Aorta (tissue), 5 donors: ENCODE measurements at regions not wholly inside any gene's neighbourhood (a gene's known extent, or its start where the extent isn't known, plus 50 kb on each side); places are given as distances from the start of the nearest gene placed in this dataset.
A peak's percentile ranks its signal among the peaks of the same experiment; 100 is the strongest.

Experiments used
- ATAC-seq: fragments of 200-7000 bp; cut with Tn5 transposase; one replicate; pipeline ENCODE4 v1.9.1; 2022; ENCODE audit warnings: moderate library complexity; ENCODE audit not compliant: low FRiP score
- DNase-seq, 2 donors: peaks; one replicate each; pipeline ENCODE4 v3.0.0-alpha.2; 2020
- H3K27ac ChIP-seq, 2 donors: one replicate each; pipeline ENCODE4 v1.5.1; 2013; ENCODE audit warnings: low read length in 2 of 2, mild to moderate bottlenecking in 2 of 2, moderate library complexity in 2 of 2, control low read depth in 1 of 2, inconsistent platforms in 1 of 2, low read depth in 1 of 2
- H3K27me3 ChIP-seq, 2 donors: one replicate each; pipeline ENCODE4 v1.6.1; 2013; ENCODE audit warnings: control low read depth in 1 of 2, low read length in 1 of 2, mild to moderate bottlenecking in 1 of 2, moderate library complexity in 1 of 2; ENCODE audit not compliant: insufficient read depth in 2 of 2, control insufficient read depth in 1 of 2
- H3K36me3 ChIP-seq, 2 donors: one replicate each; pipeline ENCODE4 v1.6.1; 2013; ENCODE audit warnings: control low read depth in 1 of 2, low read length in 1 of 2, mild to moderate bottlenecking in 1 of 2; ENCODE audit not compliant: insufficient read depth in 2 of 2, control insufficient read depth in 1 of 2
- H3K4me1 ChIP-seq, 2 donors: one replicate each; pipeline ENCODE4 v1.6.1; 2013; ENCODE audit warnings: low read length in 2 of 2, control low read depth in 1 of 2, mild to moderate bottlenecking in 1 of 2, moderate library complexity in 1 of 2; ENCODE audit not compliant: insufficient read depth in 2 of 2, control insufficient read depth in 1 of 2
- H3K4me3 ChIP-seq, 2 donors: one replicate each; pipeline ENCODE4 v1.5.1; 2013; ENCODE audit warnings: low read length in 2 of 2, control low read depth in 1 of 2, mild to moderate bottlenecking in 1 of 2
- H3K9me3 ChIP-seq: one replicate; pipeline ENCODE4 v1.6.1; 2013; ENCODE audit warnings: mild to moderate bottlenecking, low read length; ENCODE audit not compliant: control insufficient read depth
- WGBS, 2 donors: extraction: QIAGEN DNeasy Blood & Tissue Kit; methylation state at CpG; one replicate each; pipeline ENCODE4 v1.1.7; 2013; 5-methylcytosine and 5-hydroxymethylcytosine counted together
- intact Hi-C, 2 donors: fragments of 100-400 bp; cut with DNase I; formaldehyde crosslinking; loops; one replicate each; pipeline versions ENCODE4 v1.14.2 to v1.15.0; 2022
- donor health status: healthy with polysubstance abuse.
- donor health status: Bipolar disorder and iron deficiency.
- donor health status: DM: no; HTN: no; CAD: no.
- donor health status: DM: no; HTN: no; CAD: no.
- donor health status: DM: yes; HTN: yes; CAD: no.

DNA sequence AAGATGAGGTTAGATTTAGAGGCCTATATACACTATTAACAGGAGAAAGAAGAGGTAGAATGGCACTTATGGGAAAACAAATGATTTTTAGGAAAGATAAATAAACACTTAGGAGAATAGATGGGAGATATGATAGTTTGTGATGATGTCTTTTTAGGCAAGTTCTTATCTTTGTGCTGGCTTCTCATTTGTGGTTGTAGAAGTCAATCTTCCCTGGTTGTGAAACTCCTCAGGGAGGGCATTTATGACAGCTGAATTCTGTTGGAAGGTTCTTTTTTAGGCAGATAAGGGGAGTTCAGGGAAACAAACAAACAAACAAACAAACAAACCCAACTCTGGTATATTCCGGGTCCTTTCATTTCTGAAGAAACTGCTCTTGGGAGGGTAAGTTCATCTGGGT is 311.8 kb downstream of the AEBP2 start:
- Histone ChIP-seq H3K4me1 (peaks cover 0 to under 1% of the 10 kb centered on the region in 2 donors), H3K27ac (no peak overlapping the region), H3K36me3 (peaks cover 0 to 3% of the 10 kb centered on the region in 2 donors), H3K27me3 (no peaks in the 10 kb centered on the region), H3K9me3 (peaks cover 2% of the 10 kb centered on the region), H3K4me3 (no peak overlapping the region)
- no peak for DNase-seq
- ATAC-seq, result no peak
- intact Hi-C loops, result loop anchor here (10.0 kb wide), 2 partner anchors 614 to 854 kb away; partner anchors contain the start of gene PDE3A (in 1 of the 2)
- 85 to 90% methylated on average over 1 of the region's 1 CpG for WGBS, 2 donors

DNA sequence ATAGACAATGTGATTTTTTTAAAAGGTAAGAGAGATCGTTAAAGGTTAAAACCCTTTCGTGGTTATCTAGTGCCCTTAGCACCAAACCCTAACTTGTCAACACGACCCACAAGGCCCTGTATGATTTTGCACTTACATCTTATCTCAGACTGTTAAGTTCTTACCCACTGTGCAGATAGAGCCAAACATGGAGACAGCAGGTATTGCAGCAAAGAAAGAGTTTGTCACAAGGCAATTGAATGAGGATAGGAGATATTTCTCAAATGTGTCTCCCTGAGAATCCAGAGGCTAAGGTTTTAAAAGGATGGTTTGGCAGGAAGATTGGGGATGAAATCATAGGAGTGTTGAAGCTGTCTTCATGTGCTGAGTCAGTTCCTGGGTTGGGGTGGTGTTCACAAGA is 313.4 kb downstream of the AEBP2 start:
- H3K4me1 ChIP-seq, result peaks cover 0 to 2% of the 10 kb centered on the region in 2 donors
- WGBS, 2 donors, result 72 to 76% methylated on average over 3 of the region's 3 CpGs
- no peaks in the 10 kb centered on the region for H3K27me3 ChIP-seq
- H3K27ac ChIP-seq, result no peak overlapping the region
- H3K4me3 ChIP-seq, result no peak overlapping the region
- intact Hi-C loops, result loop anchor here (10.0 kb wide), 2 partner anchors 612 to 852 kb away; partner anchors contain the start of gene PDE3A (in 1 of the 2)
- ATAC-seq (no peak), DNase-seq (no peak)
- peaks cover 0 to 3% of the 10 kb centered on the region in 2 donors for H3K36me3 ChIP-seq
- H3K9me3 ChIP-seq, result peaks cover 2% of the 10 kb centered on the region

DNA sequence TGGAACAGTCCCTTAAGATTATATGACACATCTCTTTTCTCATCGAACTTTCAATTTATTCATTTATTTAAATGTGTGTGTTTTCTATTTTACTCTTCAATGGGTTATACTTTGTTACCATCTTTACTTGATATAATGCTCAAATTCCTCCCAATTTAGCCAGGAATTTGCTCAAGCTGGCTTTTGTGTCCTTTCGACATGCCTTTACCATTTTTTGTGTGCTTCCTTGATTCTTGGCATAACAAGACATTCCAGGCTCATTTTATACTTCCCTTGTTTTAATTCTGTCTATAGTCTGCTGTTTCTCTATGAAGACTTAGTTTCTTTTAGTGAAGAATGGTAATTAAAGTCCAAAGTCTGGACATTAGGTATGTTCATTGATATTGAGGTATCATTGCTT is 315.8 kb downstream of the AEBP2 start:
- H3K36me3 ChIP-seq, result no peaks in the 10 kb centered on the region
- peaks cover 0 to 2% of the 10 kb centered on the region in 2 donors for H3K4me1 ChIP-seq
- H3K27ac ChIP-seq, result no peak overlapping the region
- H3K9me3 ChIP-seq, result peaks cover 2% of the 10 kb centered on the region
- ATAC-seq (no peak), DNase-seq (no peak)
- no peak overlapping the region for H3K4me3 ChIP-seq
- WGBS, 2 donors, result 36 to 38% methylated on average over 2 of the region's 2 CpGs
- no peaks in the 10 kb centered on the region for H3K27me3 ChIP-seq
- intact Hi-C loops, result loop anchor here (10.0 kb wide), 2 partner anchors 610 to 850 kb away; partner anchors contain the start of gene PDE3A (in 1 of the 2)

DNA sequence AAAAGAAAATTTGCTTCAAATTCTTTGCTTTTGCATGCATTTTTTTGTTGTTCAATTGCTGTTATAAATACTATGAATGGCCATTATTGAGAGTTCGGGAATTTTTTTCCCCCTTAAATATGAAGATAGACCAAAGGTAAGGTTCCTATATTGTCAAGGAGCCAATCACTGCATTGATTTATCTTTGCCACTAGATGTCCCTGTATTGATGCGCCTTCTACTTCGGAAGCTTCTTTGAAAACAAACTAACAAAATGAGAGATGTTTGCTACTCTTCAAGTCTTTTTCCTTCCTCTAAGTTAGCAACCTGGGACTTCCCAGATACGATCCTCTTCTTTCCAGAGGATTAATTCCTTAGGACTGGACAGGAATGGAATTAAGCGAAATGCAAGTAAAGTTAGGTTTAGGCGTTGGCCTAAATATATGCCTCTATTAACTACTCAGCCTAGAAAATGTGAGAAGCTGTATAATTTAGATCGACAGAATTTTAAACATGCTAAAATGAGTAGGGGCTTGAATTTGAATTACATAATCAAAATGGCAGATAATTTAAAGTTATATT is 318.1 kb downstream of the AEBP2 start:
- Histone ChIP-seq H3K4me3 (no peak overlapping the region), H3K27me3 (no peaks in the 10 kb centered on the region), H3K36me3 (no peaks in the 10 kb centered on the region), H3K9me3 (peaks cover 2% of the 10 kb centered on the region), H3K4me1 (peaks cover 0 to 2% of the 10 kb centered on the region in 2 donors), H3K27ac (no peak overlapping the region)
- DNase-seq (no peak), ATAC-seq (peak; percentile 59)
- WGBS, 2 donors, result 58 to 64% methylated on average over 7 of the region's 7 CpGs
- intact Hi-C loops, result loop anchor here (10.0 kb wide), 2 partner anchors 607 to 847 kb away; partner anchors contain the start of gene PDE3A (in 1 of the 2)

DNA sequence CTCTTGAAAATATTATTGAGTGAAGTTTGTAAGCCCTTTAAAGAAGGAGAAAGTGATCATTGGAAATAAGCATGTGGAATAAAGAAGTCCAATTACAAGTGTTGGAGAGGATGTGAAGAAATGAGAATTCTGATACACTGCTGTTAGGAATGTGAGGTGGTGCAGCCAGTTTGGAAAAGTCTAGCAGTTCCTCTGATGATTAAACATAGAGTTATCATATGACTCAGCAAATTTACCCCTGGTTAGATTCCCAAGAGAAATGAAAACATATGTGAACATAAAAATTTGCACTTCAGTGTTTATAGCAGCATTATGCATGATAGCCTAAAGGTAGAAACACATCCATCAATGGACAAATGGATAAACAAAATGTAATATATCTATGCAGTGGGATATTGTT is 319.9 kb downstream of the AEBP2 start:
- Histone ChIP-seq H3K36me3 (no peaks in the 10 kb centered on the region), H3K4me3 (no peak overlapping the region), H3K27ac (no peak overlapping the region), H3K27me3 (no peaks in the 10 kb centered on the region), H3K4me1 (peaks cover 0 to 3% of the 10 kb centered on the region in 2 donors), H3K9me3 (no peaks in the 10 kb centered on the region)
- DNase-seq (peak in 1 of 2 donors; percentile 41), ATAC-seq (no peak)
- intact Hi-C loops, result loop anchor here (10.0 kb wide), 2 partner anchors 606 to 846 kb away; partner anchors contain the start of gene PDE3A (in 1 of the 2)

DNA sequence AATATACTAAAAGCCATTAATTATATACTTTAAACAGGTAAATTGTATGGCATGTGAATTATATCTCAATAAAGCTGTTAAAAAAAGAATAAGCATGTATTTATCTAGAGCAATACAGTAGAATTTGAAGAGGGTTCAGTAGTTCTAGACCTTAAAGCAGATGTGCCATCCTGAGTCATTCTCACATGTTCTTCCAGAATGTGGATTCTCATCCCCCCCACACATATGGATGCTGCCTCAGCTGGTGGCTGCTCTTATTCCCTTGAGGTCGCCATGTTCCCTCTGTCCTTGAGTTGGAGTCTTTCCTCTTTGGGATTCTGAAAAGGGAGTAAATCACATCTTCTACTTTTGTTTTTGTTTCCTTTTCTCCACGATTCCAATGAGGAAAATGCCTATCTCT is 321.3 kb downstream of the AEBP2 start:
- no peaks in the 10 kb centered on the region for H3K36me3 ChIP-seq
- DNase-seq (no peak), ATAC-seq (no peak)
- H3K9me3 ChIP-seq, result no peaks in the 10 kb centered on the region
- H3K27me3 ChIP-seq, result no peaks in the 10 kb centered on the region
- intact Hi-C loops, result no loop called here
- no peak overlapping the region for H3K27ac ChIP-seq
- no peak overlapping the region for H3K4me3 ChIP-seq
- peaks cover 0 to 3% of the 10 kb centered on the region in 2 donors for H3K4me1 ChIP-seq
- WGBS, 2 donors, result 89 to 97% methylated on average over 2 of the region's 2 CpGs

DNA sequence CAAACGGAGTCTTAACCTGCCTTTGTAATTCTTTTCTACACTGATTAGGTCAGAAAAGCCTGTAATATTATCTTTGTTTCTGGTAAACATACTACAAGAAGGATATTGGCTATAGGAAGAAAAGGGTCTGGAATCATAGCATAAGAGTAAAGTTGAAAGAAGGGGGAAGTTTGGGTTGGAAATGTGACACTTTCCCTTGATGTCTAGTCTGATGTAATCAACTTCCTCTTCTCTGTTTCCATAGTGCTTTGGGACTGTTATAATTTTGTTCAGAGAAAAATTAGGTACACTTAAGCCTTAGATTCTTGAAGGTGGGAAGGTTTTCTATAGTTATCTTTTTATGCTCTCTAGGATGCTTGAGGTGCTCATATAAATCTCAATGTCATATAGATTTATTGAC is 322.2 kb downstream of the AEBP2 start:
- DNase-seq, result no peak
- Histone ChIP-seq H3K27me3 (no peaks in the 10 kb centered on the region), H3K27ac (no peak overlapping the region), H3K4me3 (no peak overlapping the region), H3K4me1 (peaks cover 0 to 1% of the 10 kb centered on the region in 2 donors), H3K9me3 (no peaks in the 10 kb centered on the region), H3K36me3 (no peaks in the 10 kb centered on the region)
- no peak for ATAC-seq
- 98 to 99% methylated on average over 1 of the region's 1 CpG for WGBS, 2 donors
- intact Hi-C loops, result no loop called here

DNA sequence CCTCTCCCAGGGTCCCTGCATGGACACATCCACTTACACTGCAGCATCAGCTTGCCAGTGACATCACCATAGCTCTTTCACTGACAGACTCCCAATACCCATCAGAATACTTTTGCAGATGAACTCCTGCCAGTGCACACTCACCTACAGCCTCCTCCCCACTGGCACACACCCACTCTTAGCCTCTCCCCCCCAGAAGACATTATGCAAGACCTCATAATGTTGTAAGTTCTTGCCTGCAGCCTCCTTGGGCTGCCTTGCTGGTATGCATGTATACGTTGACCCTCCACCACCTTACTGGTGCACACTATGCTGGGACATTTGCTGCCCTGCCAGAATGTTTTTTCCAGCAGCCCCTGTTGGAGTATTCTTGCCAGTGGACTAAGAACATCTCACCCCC is 324.2 kb downstream of the AEBP2 start:
- Histone ChIP-seq H3K4me3 (no peak overlapping the region), H3K27me3 (no peaks in the 10 kb centered on the region), H3K27ac (no peak overlapping the region), H3K9me3 (no peaks in the 10 kb centered on the region), H3K4me1 (peaks cover 0 to 1% of the 10 kb centered on the region in 2 donors), H3K36me3 (no peaks in the 10 kb centered on the region)
- intact Hi-C loops, result no loop called here
- 97 to 100% methylated on average over 1 of the region's 1 CpG for WGBS, 2 donors
- no peak for DNase-seq
- no peak for ATAC-seq

DNA sequence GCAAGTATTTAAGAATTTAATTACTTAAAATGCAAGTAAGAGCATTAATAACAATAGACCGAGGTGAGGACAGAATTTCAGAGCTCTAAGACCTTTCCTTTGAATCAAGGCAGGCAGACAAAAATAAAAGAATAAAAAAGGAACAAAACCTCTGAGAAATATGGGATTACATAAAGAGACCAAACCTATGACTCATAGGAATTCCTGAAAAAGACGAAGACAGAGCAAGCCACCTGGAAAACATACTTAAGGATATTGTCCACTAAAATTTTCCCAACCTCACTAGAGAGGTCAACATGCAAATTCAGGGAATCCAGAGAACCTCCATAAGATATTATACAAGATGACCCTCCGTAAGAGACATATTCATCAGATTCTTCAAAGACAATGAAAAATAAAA is 325.1 kb downstream of the AEBP2 start:
- Histone ChIP-seq H3K27ac (no peak overlapping the region), H3K9me3 (no peaks in the 10 kb centered on the region), H3K4me1 (peaks cover 0 to 1% of the 10 kb centered on the region in 2 donors), H3K4me3 (no peak overlapping the region), H3K27me3 (no peaks in the 10 kb centered on the region), H3K36me3 (no peaks in the 10 kb centered on the region)
- no peak for ATAC-seq
- DNase-seq, result no peak
- intact Hi-C loops, result no loop called here
- 44 to 45% methylated on average over 3 of the region's 3 CpGs for WGBS, 2 donors
